Ovary (tissue), 3 donors: ENCODE measurements at regions not wholly inside any gene's neighbourhood (a gene's known extent, or its start where the extent isn't known, plus 50 kb on each side); places are given as distances from the start of the nearest gene placed in this dataset.

ENCODE experiments used
- EP300 ChIP-seq: sonication (generic); formaldehyde crosslinking; IDR thresholded peaks from one replicate; pipeline ENCODE4 v1.6.1; 2017; ENCODE audit warnings: antibody characterized with exemption
- POLR2A ChIP-seq: fragments of 450-650 bp; IDR thresholded peaks from one replicate; pipeline ENCODE4 v1.6.1; 2017; ENCODE audit warnings: antibody characterized with exemption, mild to moderate bottlenecking, moderate library complexity
- TF ChIP-seq, protein P1 (sequence below), 3 donors: fragments of 450-650 bp in 2 of 3; fragments of 200-600 bp in 1 of 3; IDR thresholded peaks; one replicate each; pipeline versions ENCODE4 v1.5.1 to v1.8.0; 2016 to 2022; ENCODE audit warnings: antibody characterized with exemption in 3 of 3, mild to moderate bottlenecking in 1 of 3
- donor health status: DM: no; HTN: no; CAD: no.

DNA sequence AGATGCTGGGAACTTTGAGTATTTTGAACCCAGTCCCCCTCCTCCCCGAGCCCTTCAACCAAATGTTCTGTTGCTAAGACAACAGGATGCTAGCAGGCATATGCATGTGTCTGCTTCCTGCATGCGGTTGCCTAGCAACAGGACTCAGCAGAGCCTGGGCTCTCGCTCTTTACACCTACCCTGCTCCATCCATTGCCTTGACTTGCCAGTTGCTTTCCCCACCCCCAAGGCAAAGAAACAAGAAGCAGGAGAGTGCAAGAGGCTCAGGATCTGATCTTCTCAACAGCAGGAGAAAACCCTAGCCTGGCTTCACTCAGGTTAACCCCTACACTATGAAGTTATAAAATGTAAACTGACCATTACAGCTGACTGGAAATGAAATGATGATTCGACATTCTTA is 393.0 kb downstream of the IGSF11 start:
- TF ChIP-seq, protein P1, sequence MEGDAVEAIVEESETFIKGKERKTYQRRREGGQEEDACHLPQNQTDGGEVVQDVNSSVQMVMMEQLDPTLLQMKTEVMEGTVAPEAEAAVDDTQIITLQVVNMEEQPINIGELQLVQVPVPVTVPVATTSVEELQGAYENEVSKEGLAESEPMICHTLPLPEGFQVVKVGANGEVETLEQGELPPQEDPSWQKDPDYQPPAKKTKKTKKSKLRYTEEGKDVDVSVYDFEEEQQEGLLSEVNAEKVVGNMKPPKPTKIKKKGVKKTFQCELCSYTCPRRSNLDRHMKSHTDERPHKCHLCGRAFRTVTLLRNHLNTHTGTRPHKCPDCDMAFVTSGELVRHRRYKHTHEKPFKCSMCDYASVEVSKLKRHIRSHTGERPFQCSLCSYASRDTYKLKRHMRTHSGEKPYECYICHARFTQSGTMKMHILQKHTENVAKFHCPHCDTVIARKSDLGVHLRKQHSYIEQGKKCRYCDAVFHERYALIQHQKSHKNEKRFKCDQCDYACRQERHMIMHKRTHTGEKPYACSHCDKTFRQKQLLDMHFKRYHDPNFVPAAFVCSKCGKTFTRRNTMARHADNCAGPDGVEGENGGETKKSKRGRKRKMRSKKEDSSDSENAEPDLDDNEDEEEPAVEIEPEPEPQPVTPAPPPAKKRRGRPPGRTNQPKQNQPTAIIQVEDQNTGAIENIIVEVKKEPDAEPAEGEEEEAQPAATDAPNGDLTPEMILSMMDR (IDR thresholded peaks at IDR 0.05), result no peak
- no peak for TF ChIP-seq EP300
- no peak for TF ChIP-seq POLR2A
